Gastrocnemius medialis (tissue), 4 donors: ENCODE measurements at regions not wholly inside any gene's neighbourhood (a gene's known extent, or its start where the extent isn't known, plus 50 kb on each side); places are given as distances from the start of the nearest gene placed in this dataset.

Experiments used
- POLR2A ChIP-seq, 2 donors: fragments of 450-650 bp; IDR thresholded peaks; one replicate each; pipeline ENCODE4 v1.6.1; 2017; ENCODE audit warnings: antibody characterized with exemption in 2 of 2, mild to moderate bottlenecking in 2 of 2, moderate library complexity in 2 of 2
- TF ChIP-seq, protein P1 (sequence below), 5 experiments: fragments of 450-650 bp in 3 of 5; fragments of 200-600 bp in 2 of 5; sonication (generic) in 2 of 5; IDR thresholded peaks in 4 of 5; conservative IDR thresholded peaks in 1 of 5; 1 replicate in 4 of 5; 2 replicates in 1 of 5; pipeline ENCODE4 v1.5.1; 2016 to 2019; ENCODE audit warnings: antibody characterized with exemption in 5 of 5, mild to moderate bottlenecking in 3 of 5, moderate library complexity in 3 of 5

DNA sequence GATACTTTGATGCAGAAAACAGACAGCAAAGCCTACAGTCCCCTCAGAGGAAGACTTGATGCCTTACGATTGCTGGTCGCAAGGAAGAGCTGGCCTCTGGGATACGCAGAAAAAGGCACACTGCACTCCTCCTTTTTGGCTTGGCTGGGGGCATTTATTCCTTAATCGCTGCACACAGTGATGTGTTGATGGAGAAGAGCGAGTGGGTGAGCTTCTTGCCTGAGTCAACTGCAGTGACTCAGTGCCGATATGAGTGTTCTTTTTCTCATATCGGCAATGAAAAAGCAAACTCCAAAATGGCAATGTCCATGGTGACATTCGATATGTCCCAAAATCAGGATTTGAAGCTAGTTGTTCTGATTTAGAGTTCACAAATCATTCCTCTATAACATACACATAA is 794.8 kb downstream of the HACE1 start:
- TF ChIP-seq, protein P1, sequence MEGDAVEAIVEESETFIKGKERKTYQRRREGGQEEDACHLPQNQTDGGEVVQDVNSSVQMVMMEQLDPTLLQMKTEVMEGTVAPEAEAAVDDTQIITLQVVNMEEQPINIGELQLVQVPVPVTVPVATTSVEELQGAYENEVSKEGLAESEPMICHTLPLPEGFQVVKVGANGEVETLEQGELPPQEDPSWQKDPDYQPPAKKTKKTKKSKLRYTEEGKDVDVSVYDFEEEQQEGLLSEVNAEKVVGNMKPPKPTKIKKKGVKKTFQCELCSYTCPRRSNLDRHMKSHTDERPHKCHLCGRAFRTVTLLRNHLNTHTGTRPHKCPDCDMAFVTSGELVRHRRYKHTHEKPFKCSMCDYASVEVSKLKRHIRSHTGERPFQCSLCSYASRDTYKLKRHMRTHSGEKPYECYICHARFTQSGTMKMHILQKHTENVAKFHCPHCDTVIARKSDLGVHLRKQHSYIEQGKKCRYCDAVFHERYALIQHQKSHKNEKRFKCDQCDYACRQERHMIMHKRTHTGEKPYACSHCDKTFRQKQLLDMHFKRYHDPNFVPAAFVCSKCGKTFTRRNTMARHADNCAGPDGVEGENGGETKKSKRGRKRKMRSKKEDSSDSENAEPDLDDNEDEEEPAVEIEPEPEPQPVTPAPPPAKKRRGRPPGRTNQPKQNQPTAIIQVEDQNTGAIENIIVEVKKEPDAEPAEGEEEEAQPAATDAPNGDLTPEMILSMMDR (IDR thresholded peaks at IDR 0.05 in 4 of 5, conservative IDR thresholded peaks at IDR 0.05 in 1 of 5) = no peak
- no peak for TF ChIP-seq POLR2A (IDR thresholded peaks at IDR 0.05)
